ENCODE measurements at regions not wholly inside any gene's neighbourhood (a gene's known extent, or its start where the extent isn't known, plus 50 kb on each side); places are given as distances from the start of the nearest gene placed in this dataset.
A peak's percentile ranks its signal among the peaks of the same experiment; 100 is the strongest.

GRCh38 chr2:105150231-105150630 is 91.3 kb upstream of the GPR45 start:
- no peak for FAIRE-seq
- no peak for DNase-seq (ENCODE audit: low spot score)

GRCh38 chr2:105154119-105154818 is 87.3 kb upstream of the GPR45 start:
- FAIRE-seq (no peak), DNase-seq (ENCODE audit: low spot score) (no peak)

DNA sequence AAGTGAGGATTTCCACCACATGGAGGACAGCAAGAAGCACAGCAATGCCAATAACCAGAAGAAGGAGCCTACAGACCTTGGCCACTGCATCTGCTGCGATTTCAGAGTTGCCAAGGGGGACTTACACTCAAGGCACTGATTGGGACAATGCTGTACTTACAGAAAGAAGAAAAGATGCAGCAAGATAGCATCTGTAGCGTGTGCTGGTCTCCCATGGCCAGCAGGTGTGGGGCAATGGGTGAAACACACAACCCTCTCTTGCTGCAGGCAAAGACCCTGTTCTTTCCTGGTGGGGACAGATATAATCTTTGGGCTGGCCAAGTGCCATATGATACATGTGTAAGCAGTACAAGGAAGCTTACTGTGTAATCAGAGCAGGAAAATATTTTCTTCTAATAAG is 85.4 kb upstream of the GPR45 start:
- DNase-seq (ENCODE audit: low spot score), result no peak

DNA sequence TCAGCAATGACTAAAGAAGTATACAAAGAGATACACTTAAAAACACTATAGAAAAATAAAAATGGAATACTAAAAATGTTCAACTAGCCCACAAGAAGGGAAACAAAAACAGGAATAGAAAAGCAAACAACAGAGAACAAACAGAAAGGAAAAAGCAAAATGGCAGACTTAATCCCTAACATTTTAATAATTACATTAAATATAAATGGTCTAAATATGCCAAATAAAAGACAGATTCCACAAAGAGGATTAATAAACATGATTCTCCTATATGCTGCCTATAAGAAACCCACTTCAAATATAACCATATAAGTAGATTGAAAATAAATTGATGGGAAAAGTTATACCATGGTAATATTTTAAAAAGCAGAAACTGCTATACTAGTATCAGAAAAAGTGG is 83.5 kb upstream of the GPR45 start:
- DNase-seq (ENCODE audit: low spot score) (no peak), FAIRE-seq (no peak)

More for the DNA sequence above, 85.4 kb upstream of the GPR45 start:
- no peak for FAIRE-seq

DNA sequence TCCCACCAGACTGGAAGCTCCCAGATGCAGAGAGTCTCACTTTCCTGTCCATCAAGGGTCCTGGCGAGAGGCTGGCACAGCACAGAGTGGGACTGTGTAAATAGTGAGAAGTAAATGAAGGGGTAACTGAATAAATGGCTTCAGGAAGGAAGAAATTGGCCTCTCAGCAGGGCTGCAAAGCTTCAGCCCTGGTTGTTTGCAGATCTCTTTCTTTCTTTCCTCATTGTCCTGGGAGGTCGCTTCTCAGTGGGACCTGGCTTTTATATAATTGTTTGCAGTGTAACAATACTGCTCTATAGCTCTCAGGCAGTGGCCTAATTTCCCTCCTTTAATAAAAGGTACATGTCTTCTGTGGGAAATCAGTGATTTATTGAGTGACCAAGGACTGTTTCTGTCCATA is 74.9 kb upstream of the GPR45 start:
- no peak for FAIRE-seq
- no peak for DNase-seq (ENCODE audit: low spot score)

GRCh38 chr2:105168543-105168942 is 73.0 kb upstream of the GPR45 start:
- FAIRE-seq (no peak), DNase-seq (ENCODE audit: low spot score) (no peak)

- DNase-seq (ENCODE audit: low spot score), result no peak
- no peak for FAIRE-seq
These were observed 66.3 kb upstream of the GPR45 start for GRCh38 chr2:105175231-105175630.

GRCh38 chr2:105176429-105176828 is 65.1 kb upstream of the GPR45 start:
- no peak for FAIRE-seq

DNA sequence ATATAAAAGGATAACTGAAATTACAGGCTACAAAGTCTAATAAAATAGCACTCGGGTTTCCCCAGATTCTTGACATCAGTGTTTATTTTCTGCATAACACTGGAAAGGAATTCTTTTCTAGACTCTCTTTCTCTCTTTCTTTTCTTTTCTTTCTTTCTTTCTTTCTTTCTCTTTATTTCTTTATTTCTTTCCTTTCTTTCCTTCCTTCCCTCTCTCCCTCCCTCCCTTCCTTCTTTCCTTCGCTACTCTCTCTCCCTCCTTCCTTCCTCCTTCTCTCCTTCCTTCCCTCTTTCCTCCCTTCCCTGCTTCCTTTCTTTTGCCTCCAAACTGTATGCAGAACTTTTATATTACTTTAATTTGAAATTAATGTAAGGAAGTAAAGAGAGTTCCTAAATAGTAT is 64.5 kb upstream of the GPR45 start:
- no peak for FAIRE-seq
- no peak for DNase-seq (ENCODE audit: low spot score)

More at GRCh38 chr2:105176429-105176828, 65.1 kb upstream of the GPR45 start:
- DNase-seq (ENCODE audit: low spot score), result no peak

DNA sequence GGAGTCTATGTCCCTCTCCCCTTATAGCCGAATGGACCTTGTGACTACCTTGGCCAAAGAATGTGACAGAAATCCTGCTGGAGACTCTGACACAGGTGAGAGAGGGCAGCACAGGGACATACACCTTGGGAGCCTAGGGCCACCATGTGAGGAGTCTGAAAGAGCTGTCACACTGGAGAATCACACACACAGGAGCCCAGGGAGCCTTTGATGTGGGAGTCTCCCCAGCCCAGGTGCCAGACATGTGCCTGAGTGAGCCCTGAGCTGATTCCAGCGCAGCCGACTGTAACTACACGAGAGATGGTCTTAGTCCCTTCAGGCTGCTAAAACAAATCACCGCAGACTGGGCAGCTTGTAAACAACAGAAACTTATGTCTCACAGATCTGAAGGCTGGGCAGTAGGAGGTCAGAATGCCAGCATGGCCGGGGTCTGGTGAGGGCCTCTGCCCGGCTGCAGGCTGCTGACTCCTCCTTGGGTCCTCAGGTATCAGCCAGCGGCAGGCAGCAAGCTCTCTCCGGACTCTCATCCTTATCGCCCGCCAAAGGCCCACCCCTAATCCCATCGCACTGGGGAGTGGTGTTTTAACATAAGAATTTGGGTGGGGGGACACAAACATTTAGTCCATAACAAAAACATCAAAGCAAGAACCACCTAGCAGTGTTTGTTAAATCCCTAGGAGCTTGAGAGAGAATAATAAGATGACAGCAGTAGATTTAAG is 63.8 kb upstream of the GPR45 start:
- DNase-seq (ENCODE audit: low spot score), result no peak
- no peak for FAIRE-seq

- DNase-seq (ENCODE audit: low spot score) (peak; percentile 56), FAIRE-seq (peak; percentile 83)
These were observed 61.8 kb upstream of the GPR45 start for GRCh38 chr2:105179469-105180372.

DNA sequence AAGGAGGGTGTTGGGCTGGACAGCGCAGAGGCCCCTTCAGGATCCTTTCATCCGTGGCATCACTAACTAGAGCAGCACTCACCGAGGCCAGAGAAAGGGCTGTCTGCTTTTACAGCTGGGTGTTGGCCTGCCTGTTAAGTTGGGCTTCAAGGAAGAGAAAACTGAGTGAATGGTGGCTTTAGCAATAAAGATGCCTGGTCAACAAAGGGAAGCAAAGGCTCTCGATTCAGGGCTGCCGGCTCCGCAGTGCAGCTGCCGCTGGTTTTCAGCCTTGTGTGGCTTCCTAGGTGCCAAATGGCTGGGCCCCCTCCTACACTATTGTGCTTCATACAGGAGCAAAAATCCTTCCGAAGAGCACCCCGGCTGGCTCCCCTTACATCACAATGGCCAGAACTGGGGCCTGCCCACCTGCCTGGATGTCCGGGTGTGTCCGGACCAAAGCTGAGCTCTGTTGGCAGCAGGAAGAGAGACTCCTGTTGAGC is 61.0 kb upstream of the GPR45 start:
- FAIRE-seq, result no peak
- DNase-seq (ENCODE audit: low spot score), result no peak

GRCh38 chr2:105181282-105181681 is 60.3 kb upstream of the GPR45 start:
- DNase-seq (ENCODE audit: low spot score) (no peak), FAIRE-seq (no peak)

DNA sequence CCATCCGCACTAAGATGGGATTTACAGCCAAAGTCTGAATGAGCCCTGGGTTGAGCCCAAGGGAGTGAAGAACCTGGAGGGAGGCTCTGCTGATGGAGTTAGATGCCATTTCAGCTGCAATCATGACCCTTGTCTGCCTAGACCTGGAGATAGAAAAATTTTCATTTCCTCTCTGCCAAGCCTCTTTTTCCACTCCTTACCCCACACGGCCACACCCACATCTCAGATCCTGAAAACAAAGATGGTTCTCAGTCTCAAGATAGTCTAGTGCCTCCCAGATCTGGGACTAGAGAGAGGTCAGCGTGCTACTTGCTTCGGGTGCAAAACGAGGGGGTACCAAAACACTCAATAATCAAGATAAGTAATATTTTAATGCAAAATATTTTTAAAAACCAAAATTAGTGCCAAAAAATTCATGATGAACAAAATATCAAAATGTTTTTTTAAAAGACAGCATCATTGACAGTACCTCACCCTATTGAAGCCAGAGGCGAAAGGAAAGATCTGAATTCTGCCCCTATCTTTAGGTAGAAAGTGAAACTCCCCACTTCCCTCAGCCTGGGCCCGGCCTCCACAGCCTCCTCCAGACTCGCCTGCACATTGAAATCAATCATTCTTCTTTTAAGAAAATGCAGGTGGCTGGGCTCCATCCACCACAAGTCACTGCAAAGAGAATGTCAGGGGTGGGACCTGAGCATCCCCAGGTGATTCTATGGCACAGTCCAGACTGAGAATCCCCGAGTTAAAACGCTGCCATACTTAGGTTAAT is 57.8 kb upstream of the GPR45 start:
- no peak for FAIRE-seq
- no peak for DNase-seq (ENCODE audit: low spot score)

GRCh38 chr2:105184420-105184819 is 57.1 kb upstream of the GPR45 start:
- FAIRE-seq (no peak), DNase-seq (ENCODE audit: low spot score) (no peak)

- FAIRE-seq (no peak), DNase-seq (ENCODE audit: low spot score) (no peak)
These were observed 54.5 kb upstream of the GPR45 start for GRCh38 chr2:105186967-105187498.

- FAIRE-seq, result no peak
- no peak for DNase-seq (ENCODE audit: low spot score)
These were observed 54.0 kb upstream of the GPR45 start for GRCh38 chr2:105187531-105187930.

DNA sequence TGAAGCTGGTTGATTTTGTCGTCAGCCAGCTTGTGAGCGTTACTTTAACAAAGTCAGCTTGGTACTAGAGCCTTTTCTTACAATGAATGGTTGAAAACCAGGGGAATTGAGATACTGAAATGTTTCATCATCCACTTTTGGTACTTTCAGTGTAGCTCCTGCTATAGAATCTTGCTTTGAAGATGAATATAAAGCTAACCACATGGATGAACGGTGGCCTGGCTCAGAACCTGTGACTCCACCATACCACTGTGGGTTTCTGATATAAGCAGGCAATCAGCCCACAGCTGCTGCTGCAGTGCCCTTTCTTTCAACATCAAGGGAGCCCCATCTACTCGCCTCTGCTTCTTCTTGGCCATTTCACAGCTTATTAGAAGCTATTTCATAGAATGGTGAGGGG is 53.2 kb upstream of the GPR45 start:
- FAIRE-seq (no peak), DNase-seq (ENCODE audit: low spot score) (no peak)

All from RCC 7860 (cell line).